NCI-H446 treated with DMSO at 0.1 percent for 48 hours (cell line): ENCODE measurements at regions not wholly inside any gene's neighbourhood (a gene's known extent, or its start where the extent isn't known, plus 50 kb on each side); places are given as distances from the start of the nearest gene placed in this dataset.

Experiments
- DNase-seq: peaks from one replicate; lab custom pipeline; 2025; lab: John Stamatoyannopoulos, UW

GRCh38 chr13:38606699-38607535 lies 80.0 kb upstream of the FREM2 start:
- no peak for DNase-seq

GRCh38 chr13:38617936-38618335 lies 68.9 kb upstream of the FREM2 start:
- no peak for DNase-seq

GRCh38 chr13:38618336-38618735 lies 68.5 kb upstream of the FREM2 start:
- no peak for DNase-seq

- DNase-seq: no peak
Observed at GRCh38 chr13:38618881-38619280, 68.0 kb upstream of the FREM2 start.

GRCh38 chr13:38620876-38621275 lies 66.0 kb upstream of the FREM2 start:
- DNase-seq: no peak

GRCh38 chr13:38624822-38625221 lies 62.1 kb upstream of the FREM2 start:
- DNase-seq: no peak

- DNase-seq: no peak
Observed at GRCh38 chr13:38628554-38628953, 58.3 kb upstream of the FREM2 start.

- peak; percentile 28 for DNase-seq
Observed at GRCh38 chr13:38630780-38631179, 56.1 kb upstream of the FREM2 start.

- no peak for DNase-seq
Observed at GRCh38 chr13:38635030-38635429, 51.8 kb upstream of the FREM2 start.

- DNase-seq: peak; percentile 84
Observed at GRCh38 chr13:38636073-38636472, 50.8 kb upstream of the FREM2 start.

GRCh38 chr13:38636761-38637160 lies 50.1 kb upstream of the FREM2 start:
- DNase-seq: no peak
